ENCODE measurements at regions not wholly inside any gene's neighbourhood (a gene's known extent, or its start where the extent isn't known, plus 50 kb on each side); places are given as distances from the start of the nearest gene placed in this dataset.

GRCh38 chr1:58310469-58310868, 236.1 kb downstream of the OMA1 start:
- no peak for DNase-seq (ENCODE audit: low read depth)

DNA sequence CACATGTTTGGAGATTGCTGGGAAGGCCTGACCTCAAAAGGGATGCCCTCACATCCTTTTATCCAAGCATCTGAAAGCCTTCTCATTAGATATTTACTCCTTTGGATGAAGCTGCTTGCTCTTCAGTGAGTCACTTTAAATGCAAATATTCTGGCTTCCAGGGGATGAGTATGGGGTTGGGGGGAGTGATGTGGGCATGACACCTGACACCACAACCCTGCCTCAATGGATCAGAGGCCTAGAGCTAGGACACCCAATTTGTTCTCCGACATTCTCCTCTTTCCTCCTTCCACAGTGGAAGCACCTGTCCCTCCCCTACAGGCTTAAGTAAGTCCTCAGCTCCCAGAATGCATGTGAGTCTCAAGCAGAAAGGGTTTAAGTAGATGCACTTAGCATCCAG, 238.3 kb downstream of the OMA1 start:
- no peak for DNase-seq (ENCODE audit: low read depth)

- no peak for DNase-seq (ENCODE audit: low read depth)
These were observed 239.1 kb downstream of the OMA1 start for GRCh38 chr1:58307431-58307830.

- DNase-seq (ENCODE audit: low read depth), result no peak
These were observed 240.9 kb downstream of the OMA1 start for GRCh38 chr1:58305622-58306021.

- DNase-seq (ENCODE audit: low read depth), result no peak
These were observed 242.1 kb downstream of the OMA1 start for GRCh38 chr1:58304346-58304975.

DNA sequence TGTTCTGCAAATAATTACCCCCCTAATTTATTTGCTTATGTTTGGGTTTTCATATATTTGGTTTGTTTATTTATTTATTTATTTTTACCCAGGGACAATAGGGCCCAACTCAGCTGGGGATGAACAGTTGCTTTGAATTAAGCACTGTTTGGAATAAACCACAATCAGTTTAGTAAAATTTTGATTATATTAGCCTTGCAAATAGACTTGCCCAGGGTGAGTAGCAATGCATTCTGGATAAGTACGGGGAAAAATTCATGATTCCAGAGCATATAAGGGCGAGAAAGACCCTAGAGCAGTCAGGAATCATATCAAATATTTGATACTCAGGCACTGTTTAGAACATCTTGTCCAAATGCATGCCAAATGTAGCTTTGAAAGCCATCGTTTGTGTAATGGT, 242.7 kb downstream of the OMA1 start:
- DNase-seq (ENCODE audit: low read depth), result no peak

DNA sequence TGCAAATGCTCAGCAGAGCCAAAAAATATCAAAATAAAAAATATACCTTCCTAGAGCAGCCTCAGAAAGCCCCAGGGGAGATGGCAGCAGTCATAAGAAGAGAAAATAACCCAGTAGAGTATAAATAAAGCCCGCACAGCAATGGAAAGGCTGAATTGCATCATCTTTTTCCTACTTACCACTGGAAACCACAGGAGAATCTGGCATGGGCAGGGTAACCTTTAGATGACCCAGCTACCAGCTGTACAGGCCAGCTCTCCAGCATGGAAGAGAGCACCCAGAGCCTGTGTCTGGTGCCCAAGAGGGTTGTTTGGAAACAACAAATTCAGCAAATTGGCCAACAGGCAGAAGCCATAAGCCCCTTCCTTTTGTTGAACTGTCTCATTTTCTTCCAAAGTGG, 253.1 kb downstream of the OMA1 start:
- DNase-seq (ENCODE audit: low read depth), result peak; percentile 13

GRCh38 chr1:58290685-58291372, 255.7 kb downstream of the OMA1 start:
- no peak for DNase-seq (ENCODE audit: low read depth)

GRCh38 chr1:58288624-58289142, 257.8 kb downstream of the OMA1 start:
- no peak for DNase-seq (ENCODE audit: low read depth)

GRCh38 chr1:58287894-58288623, 258.5 kb downstream of the OMA1 start:
- no peak for DNase-seq (ENCODE audit: low read depth)

GRCh38 chr1:58284225-58284510, 262.4 kb downstream of the OMA1 start:
- DNase-seq (ENCODE audit: low read depth), result no peak

- no peak for DNase-seq (ENCODE audit: low read depth)
These were observed 262.9 kb downstream of the OMA1 start for GRCh38 chr1:58283388-58284224.

DNA sequence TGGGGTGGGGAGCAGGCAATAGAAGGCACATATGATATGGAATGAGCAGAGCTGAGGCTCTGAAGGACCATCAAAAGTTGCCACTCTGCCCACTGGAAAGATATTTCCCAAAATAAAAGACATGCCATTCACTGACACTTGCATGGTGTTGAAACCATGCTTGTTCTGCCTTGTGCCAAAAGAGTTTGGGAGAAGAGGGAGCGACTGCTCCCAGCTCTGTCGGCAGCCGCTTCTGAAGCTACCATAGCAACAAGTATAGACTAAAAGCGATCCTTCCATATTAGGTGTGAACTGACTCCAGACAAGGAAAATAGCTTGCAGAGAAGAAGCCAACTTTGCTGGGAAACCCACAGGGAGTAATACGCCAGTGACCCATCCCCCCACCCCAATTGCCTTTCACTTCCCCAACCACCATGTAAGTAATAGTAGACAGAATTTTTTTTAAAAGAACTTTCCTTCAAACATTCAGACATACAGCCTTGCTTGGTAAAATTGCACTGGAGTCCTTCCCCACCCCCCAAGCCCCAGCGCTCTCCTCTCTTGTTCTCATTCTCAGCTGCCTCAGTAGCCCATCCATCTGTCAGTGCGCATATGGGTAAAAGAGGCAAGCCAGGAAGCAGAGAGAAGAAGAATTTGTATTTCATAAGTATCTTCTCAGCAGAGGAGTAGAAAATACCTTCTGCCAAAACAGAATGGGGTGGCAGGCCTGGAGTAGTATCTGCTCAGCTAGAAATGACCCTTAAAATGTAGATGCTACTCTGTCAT, 263.7 kb downstream of the OMA1 start:
- DNase-seq (ENCODE audit: low read depth), result no peak

DNA sequence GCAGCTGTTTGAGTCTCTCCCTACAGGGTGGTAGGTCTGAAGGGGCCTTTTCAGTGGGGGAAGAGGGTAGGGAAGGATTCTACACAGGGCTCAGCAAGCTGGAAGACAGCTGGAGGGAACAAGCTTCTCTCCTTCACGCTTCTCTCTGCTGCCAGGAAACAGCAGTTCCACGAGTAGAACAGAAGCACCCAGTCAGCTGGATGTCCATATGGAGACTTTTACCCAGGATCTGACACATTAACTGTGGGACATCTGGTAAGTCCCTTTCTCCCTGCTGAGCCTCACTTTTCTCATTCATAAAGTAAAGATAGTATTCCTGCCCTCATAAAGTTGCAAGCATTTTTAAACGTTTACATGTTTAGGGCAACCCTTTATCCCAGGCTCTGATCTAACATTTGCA, 280.3 kb downstream of the OMA1 start:
- no peak for DNase-seq (ENCODE audit: low read depth)

DNA sequence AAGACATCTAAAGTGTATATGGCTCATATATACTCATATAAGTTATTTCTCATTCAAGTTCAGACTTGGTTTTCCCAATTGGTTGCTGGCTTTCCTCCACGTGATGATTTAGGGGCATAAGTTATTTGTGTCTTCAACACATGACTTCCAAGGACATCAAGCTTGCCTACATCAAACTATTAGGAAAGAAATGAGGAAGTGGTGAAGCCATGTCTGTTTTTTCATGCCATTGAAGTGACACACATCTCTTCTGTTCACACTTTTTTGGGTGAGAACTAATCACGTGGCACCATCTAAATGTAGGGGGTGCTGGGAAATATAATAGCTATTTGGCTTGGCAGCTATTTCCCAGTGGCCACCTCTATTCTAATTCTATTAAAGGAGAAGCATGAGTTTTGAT, 282.1 kb downstream of the OMA1 start:
- DNase-seq (ENCODE audit: low read depth), result no peak

- DNase-seq (ENCODE audit: low read depth), result no peak
These were observed 283.8 kb downstream of the OMA1 start for GRCh38 chr1:58262702-58263101.

GRCh38 chr1:58258082-58258481, 288.4 kb downstream of the OMA1 start:
- no peak for DNase-seq (ENCODE audit: low read depth)

DNA sequence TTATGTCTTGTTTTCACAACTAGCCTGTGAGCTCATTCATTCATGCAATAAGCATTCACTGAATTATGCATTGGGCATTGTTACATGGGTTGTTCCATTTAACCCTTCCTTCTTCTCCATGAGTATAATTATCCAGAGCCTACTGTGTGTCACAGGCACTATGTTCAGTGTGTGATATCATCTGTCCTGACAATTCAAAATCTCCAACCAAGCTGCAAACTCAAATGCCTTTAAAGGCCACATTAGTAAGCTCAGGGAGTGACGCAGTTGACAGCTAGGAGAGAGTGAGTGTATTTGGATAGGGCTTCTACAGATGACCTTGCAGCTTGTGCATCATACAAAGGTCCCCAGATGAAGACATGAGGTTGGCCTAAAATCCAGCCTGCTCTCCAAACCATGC, 289.5 kb downstream of the OMA1 start:
- no peak for DNase-seq (ENCODE audit: low read depth)

GRCh38 chr1:58256546-58256945, 290.0 kb downstream of the OMA1 start:
- DNase-seq (ENCODE audit: low read depth), result no peak

DNA sequence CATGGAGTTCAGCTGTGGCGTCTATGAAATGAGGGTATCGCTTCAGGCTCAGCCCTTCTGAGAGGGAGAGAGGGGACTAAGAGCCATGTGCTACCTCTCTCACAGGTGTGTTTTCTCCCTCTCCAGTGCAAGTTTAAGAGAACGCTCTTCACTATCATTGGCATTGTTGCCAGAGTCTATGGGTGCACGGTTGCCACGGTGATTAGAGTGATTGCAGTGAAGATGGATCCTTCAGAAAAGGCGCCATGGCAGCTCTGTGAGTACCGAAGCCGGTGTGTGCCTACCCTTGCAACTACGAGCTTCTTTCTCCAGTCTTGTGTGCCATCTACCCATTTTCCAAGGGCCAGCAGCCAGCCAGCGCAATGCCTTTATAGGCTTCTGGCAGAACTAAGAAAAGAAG, 290.5 kb downstream of the OMA1 start:
- no peak for DNase-seq (ENCODE audit: low read depth)

DNA sequence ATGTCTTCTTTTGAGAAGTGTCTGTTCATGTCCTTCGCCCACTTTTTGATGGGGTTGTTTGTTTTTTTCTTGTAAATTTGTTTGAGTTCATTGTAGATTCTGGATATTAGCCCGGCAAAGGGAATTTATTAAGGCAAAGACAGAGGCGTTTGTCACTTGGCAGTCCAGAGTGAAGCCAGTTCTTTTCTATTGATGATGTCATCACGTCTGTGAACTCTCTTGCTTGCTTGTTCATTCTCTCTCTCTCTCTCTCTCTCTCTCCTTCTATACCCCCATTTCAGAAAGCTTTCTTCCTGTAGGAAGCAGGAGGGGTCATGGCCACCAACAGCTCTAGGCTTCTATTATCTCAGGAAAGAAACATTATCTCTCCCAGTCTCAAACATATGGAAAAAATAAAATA, 291.3 kb downstream of the OMA1 start:
- no peak for DNase-seq (ENCODE audit: low read depth)

Data from stromal cell of bone marrow (primary cell).